Effector memory CD8-positive, alpha-beta T cell (primary cell): ENCODE measurements at regions not wholly inside any gene's neighbourhood (a gene's known extent, or its start where the extent isn't known, plus 50 kb on each side); places are given as distances from the start of the nearest gene placed in this dataset.
"Not testable (repeated sequence)": the region's sequence is repeated elsewhere in the genome, so short reads cannot be mapped to it uniquely, and the experiment has no call there.

Experiments
- ATAC-seq: fragments of 150-1000 bp; cut with Tn5 transposase; replicated peaks from 2 replicates; pipeline ENCODE4 v1.10.0; 2021; ENCODE audit warnings: mild to moderate bottlenecking, moderate library complexity
- DNase-seq, 3 experiments: peaks; one replicate each; pipeline ENCODE4 v3.0.0; 2021
- H3K27ac Mint-ChIP-seq, 2 donors: one replicate each; pipeline ENCODE4 v1.8.0; 2022; ENCODE audit warnings: mild to moderate bottlenecking in 2 of 2, mixed read lengths in 2 of 2, moderate library complexity in 2 of 2
- H3K27me3 Mint-ChIP-seq, 2 donors: one replicate each; pipeline ENCODE4 v1.8.0; 2022; ENCODE audit warnings: mixed read lengths in 2 of 2
- H3K36me3 Mint-ChIP-seq: one replicate; pipeline ENCODE4 v1.8.0; 2022; ENCODE audit warnings: mild to moderate bottlenecking, moderate library complexity, mixed read lengths; ENCODE audit not compliant: insufficient read depth
- H3K4me1 Mint-ChIP-seq, 2 donors: one replicate each; pipeline ENCODE4 v1.8.0; 2022; ENCODE audit warnings: low read depth in 2 of 2, mixed read lengths in 2 of 2
- H3K4me3 Mint-ChIP-seq, 2 donors: one replicate each; pipeline ENCODE4 v1.8.0; 2022; ENCODE audit warnings: mild to moderate bottlenecking in 2 of 2, mixed read lengths in 2 of 2, moderate library complexity in 2 of 2
- H3K9me3 Mint-ChIP-seq, 2 donors: one replicate each; pipeline ENCODE4 v1.8.0; 2022; ENCODE audit warnings: mixed read lengths in 2 of 2

DNA sequence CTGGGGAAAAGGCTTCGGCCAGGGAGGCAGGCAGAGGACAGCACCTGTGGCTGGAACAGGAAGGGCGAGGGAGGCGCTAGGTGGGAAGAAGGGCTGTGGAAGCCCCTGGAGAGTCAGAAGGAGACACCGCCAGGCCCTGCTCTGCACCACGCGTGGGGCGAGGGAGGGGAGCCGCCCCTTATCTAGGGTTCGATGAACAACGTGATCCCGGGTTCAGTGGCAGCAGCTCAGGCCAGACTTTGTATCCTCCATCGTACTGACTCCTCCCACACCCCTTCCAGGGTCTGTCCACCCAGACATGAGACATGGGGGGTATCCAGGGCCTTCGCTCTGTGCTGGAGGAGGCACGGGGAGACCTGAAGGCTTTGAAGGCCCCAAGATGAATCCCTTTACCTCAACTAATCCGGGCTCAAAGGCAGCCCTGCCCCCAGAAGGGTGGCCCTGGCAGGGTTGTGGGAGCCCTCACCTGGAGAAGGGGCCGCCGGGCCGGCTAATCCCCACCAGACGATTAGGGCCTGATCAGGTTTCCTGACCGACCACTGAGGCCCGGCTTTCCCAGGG, 110.8 kb downstream of the PDGFA start:
- Mint-ChIP-seq H3K4me1 (peaks cover 0 to 2% of the 10 kb centered on the region in 2 donors), H3K4me3 (no peak overlapping the region), H3K27me3 (peaks cover 34 to 50% of the 10 kb centered on the region in 2 donors), H3K9me3 (no peaks in the 10 kb centered on the region), H3K36me3 (no peaks in the 10 kb centered on the region), H3K27ac (no peak overlapping the region)
- ATAC-seq (no peak), DNase-seq (no peak)

GRCh38 chr7:409339-410281, 110.0 kb downstream of the PDGFA start:
- no peak overlapping the region for H3K4me3 Mint-ChIP-seq
- H3K9me3 Mint-ChIP-seq = no peaks in the 10 kb centered on the region
- no peak overlapping the region for H3K27ac Mint-ChIP-seq
- H3K27me3 Mint-ChIP-seq = peaks cover 29 to 42% of the 10 kb centered on the region in 2 donors
- no peak for ATAC-seq
- no peak for DNase-seq
- H3K36me3 Mint-ChIP-seq = no peaks in the 10 kb centered on the region
- peaks cover 0 to 2% of the 10 kb centered on the region in 2 donors for H3K4me1 Mint-ChIP-seq

DNA sequence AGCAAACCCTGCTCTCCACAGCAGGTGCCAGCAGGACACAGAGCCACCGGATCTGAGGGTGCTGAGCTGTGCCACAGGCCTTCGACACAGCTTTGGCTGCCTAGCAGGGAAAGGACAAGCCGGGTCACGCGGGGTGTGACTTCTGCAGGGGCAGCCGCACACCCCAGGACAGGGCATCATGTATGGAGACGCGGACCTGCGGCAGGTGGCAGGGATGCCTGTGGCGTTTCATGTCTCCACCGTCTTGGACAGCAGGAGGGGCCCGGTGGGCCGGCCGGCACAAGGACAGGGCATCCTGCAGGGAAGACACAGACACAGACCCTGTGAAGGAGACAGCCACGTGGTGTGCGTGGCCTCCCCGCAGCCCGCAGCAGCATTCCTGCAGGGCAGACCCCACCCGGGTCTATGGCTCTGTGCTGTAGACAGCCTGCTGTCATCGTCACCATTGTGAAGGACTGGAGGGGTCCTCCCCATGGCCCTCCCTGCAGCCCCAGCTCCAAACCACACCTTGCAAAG, 109.2 kb downstream of the PDGFA start:
- H3K4me1 Mint-ChIP-seq = peaks cover 0 to 2% of the 10 kb centered on the region in 2 donors
- no peak overlapping the region for H3K4me3 Mint-ChIP-seq
- no peaks in the 10 kb centered on the region for H3K36me3 Mint-ChIP-seq
- H3K27ac Mint-ChIP-seq = no peak overlapping the region
- ATAC-seq (no peak), DNase-seq (no peak)
- no peaks in the 10 kb centered on the region for H3K9me3 Mint-ChIP-seq
- H3K27me3 Mint-ChIP-seq = peaks cover 28 to 35% of the 10 kb centered on the region in 2 donors

DNA sequence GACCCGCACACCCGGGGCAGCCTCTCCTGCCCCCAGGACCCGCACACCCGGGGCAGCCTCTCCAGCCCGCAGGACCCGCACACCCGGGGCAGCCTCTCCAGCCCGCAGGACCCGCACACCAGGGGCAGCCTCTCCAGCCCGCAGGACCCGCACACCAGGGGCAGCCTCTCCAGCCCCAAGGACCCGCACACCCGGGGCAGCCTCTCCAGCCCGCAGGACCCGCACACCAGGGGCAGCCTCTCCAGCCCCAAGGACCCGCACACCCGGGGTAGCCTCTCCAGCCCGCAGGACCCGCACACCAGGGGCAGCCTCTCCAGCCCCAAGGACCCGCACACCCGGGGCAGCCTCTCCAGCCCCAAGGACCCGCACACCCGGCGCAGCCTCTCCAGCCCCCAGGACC, 108.5 kb downstream of the PDGFA start:
- H3K36me3 Mint-ChIP-seq, H3K4me3 Mint-ChIP-seq, DNase-seq, H3K4me1 Mint-ChIP-seq, H3K27ac Mint-ChIP-seq, ATAC-seq, H3K9me3 Mint-ChIP-seq: not testable (repeated sequence)
- peaks cover 25 to 31% of the 10 kb centered on the region in 2 donors for H3K27me3 Mint-ChIP-seq

GRCh38 chr7:411677-412312, 107.9 kb downstream of the PDGFA start:
- Mint-ChIP-seq H3K4me1 (peaks cover 0 to 2% of the 10 kb centered on the region in 2 donors), H3K27me3 (peaks cover 18 to 24% of the 10 kb centered on the region in 2 donors), H3K27ac (no peak overlapping the region), H3K9me3 (no peaks in the 10 kb centered on the region), H3K4me3 (no peak overlapping the region), H3K36me3 (no peaks in the 10 kb centered on the region)
- DNase-seq = no peak
- ATAC-seq = no peak

GRCh38 chr7:412313-412710, 107.3 kb downstream of the PDGFA start:
- Mint-ChIP-seq H3K27me3 (peaks cover 13 to 21% of the 10 kb centered on the region in 2 donors), H3K36me3 (no peaks in the 10 kb centered on the region), H3K4me1 (peaks cover 0 to 2% of the 10 kb centered on the region in 2 donors), H3K27ac (no peak overlapping the region), H3K4me3 (no peak overlapping the region), H3K9me3 (no peaks in the 10 kb centered on the region)
- ATAC-seq = no peak
- no peak for DNase-seq

DNA sequence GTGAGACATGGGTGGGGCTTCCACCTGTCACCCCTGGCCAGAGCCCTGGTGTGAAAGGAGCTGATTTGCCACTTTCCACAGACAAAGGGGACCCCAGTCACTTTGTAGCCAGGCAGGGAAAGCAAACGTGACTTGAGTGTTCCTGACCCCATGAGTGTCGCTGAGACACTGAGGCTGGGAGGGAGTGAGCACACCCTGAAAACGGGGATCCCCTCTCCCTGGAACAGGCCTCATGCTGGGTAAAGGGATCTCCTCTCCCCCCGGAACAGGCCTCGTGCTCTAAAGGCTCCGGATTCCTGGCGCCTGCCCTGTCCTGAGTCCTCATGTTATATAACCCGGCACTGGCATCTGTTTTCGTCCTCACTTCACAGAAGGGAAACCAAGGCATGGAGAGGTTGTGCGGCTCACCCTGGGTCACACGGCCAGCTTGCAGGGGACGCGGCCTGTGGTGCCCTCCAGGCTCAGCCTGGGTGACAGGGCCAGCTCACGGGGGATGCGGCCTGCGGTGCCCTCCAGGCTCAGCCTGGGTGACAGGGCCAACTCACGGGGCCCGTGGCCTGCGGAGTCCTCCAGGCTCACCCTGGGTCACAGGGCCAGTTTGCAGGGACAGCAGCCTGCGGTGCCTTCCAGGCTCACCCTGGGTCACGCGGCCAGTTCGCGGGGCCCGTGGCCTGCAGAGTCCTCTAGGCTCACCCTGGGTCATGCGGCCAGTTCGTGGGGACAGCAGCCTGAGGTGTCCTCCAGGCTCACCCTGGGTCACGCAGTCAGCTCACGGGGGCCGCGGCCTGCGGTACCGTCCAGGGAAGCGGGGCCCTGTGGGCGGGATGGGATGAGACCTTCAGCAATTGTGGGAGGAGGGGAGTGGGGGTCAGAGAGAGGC, 104.7 kb downstream of the PDGFA start:
- Mint-ChIP-seq H3K4me3 (no peak overlapping the region), H3K27me3 (peaks cover 0 to 3% of the 10 kb centered on the region in 2 donors), H3K9me3 (peaks cover 0 to 2% of the 10 kb centered on the region in 2 donors), H3K4me1 (peaks cover 0 to 2% of the 10 kb centered on the region in 2 donors), H3K27ac (no peak overlapping the region), H3K36me3 (no peaks in the 10 kb centered on the region)
- ATAC-seq (no peak), DNase-seq (no peak)

GRCh38 chr7:415646-416525, 103.8 kb downstream of the PDGFA start:
- Mint-ChIP-seq H3K4me1 (peaks cover 0 to 2% of the 10 kb centered on the region in 2 donors), H3K9me3 (peaks cover 0 to 2% of the 10 kb centered on the region in 2 donors), H3K36me3 (no peaks in the 10 kb centered on the region), H3K27ac (no peak overlapping the region), H3K4me3 (no peak overlapping the region), H3K27me3 (no peaks in the 10 kb centered on the region)
- DNase-seq = no peak
- ATAC-seq = no peak

- Mint-ChIP-seq H3K4me3 (no peak overlapping the region), H3K9me3 (peaks cover 0 to 2% of the 10 kb centered on the region in 2 donors), H3K27me3 (no peaks in the 10 kb centered on the region), H3K36me3 (no peaks in the 10 kb centered on the region), H3K27ac (no peak overlapping the region), H3K4me1 (peaks cover 0 to 2% of the 10 kb centered on the region in 2 donors)
- DNase-seq (no peak), ATAC-seq (no peak)
These were observed 102.7 kb downstream of the PDGFA start for GRCh38 chr7:416761-417624.

DNA sequence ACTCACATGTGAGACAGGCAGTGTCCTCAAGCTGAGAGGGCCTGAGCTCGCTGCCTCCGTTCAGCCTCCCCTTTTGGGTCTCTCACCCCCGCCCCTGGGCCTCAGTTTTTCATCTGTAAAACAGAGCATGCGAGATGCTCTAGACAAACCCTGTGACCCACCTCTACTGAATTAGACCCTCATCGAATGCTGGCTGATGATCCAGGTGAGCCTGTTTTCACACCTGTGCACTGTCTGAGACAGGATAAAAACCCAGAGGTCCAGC, 102.1 kb downstream of the PDGFA start:
- Mint-ChIP-seq H3K27ac (no peak overlapping the region), H3K36me3 (no peaks in the 10 kb centered on the region), H3K4me1 (no peaks in the 10 kb centered on the region), H3K4me3 (no peak overlapping the region), H3K9me3 (peaks cover 0 to 2% of the 10 kb centered on the region in 2 donors), H3K27me3 (no peaks in the 10 kb centered on the region)
- ATAC-seq (no peak), DNase-seq (no peak)

DNA sequence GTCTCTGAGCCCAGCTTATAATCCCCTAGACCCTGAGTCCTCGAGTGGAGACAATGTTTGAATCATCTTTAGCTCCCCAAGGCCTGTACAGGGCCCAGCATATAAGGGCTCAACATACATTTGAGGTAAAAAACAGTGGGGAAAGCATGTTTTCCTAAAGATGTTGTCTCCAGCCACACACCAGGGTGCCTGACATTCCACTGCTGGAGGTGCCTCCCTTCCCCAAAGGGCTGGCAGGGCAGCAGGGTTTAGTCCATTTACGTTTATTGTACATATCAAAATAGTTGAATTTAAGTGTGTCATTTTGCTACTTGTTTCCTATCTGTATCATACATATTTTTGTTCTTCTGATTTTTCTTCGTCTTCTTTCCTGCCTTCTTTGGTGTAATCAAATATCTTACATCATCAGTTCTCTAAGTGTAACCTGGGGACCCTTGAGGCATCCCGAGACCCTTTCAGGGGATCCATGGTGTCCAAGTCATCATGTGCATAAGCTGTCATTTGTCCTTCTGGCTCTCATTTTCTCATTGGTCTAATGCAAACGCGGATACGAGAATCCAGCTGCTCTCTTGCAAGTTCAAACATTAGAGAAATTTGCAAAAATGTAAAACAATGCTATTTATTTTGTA, 101.6 kb downstream of the PDGFA start:
- Mint-ChIP-seq H3K4me1 (no peaks in the 10 kb centered on the region), H3K9me3 (peaks cover 0 to 2% of the 10 kb centered on the region in 2 donors), H3K27me3 (no peaks in the 10 kb centered on the region), H3K27ac (peak overlapping the region in 1 of 2 donors; percentile 33), H3K36me3 (no peaks in the 10 kb centered on the region), H3K4me3 (no peak overlapping the region)
- ATAC-seq (no peak), DNase-seq (no peak)
